ENCODE measurements at regions not wholly inside any gene's neighbourhood (a gene's known extent, or its start where the extent isn't known, plus 50 kb on each side); places are given as distances from the start of the nearest gene placed in this dataset.

DNA sequence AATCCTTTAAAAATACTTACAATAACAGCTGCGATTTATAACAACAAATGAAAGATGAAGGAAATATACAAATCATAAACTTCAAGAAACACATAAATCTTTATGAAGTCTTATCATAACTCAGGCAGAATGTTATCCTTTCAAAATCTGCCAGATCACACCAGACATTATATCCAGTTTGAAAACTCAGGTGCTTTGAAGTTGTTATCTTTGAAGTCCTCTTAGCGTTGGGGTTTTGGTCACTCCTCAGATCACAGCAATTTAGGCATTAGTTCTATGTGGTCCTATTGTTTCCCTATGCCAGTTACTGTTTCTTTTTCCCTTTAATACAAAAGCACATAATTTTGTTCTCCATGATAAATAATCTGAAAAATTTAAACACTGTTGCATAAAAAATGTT, 934.6 kb downstream of the EPHA3 start:
- Histone ChIP-seq H3K4me1 (no peaks in the 10 kb centered on the region), H3K4me3 (no peak overlapping the region), H3K27me3 (no peaks in the 10 kb centered on the region), H3K36me3 (no peaks in the 10 kb centered on the region), H3K27ac (no peak overlapping the region), H3K9me3 (no peaks in the 10 kb centered on the region)
- no peak for DNase-seq
- intact Hi-C loops (cut with DNase I; ENCODE audit: low total_unique reads), result no loop called here
- no peak for TF ChIP-seq POLR2A (IDR thresholded peaks at IDR 0.05)
- no peak for TF ChIP-seq CTCF (IDR thresholded peaks at IDR 0.05)

DNA sequence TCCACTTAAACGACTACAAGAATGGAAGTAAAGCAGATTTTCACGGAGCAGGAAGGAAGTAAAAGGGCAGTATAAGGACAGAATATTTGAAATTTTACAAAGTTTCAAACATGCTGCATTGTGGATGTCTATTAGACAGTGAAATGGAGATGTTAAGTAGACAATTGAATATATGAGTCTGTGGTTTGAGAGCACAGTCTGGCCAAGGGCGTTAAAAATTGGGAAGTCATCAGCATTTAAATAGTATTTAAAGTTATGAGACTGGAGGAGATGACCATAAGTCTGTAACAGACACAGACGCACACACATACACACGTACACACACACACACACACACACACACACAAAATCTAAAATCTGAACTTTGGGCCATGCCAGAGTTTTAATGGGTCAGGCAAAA, 935.9 kb downstream of the EPHA3 start:
- Histone ChIP-seq H3K4me1 (no peaks in the 10 kb centered on the region), H3K27me3 (no peaks in the 10 kb centered on the region), H3K36me3 (no peaks in the 10 kb centered on the region), H3K4me3 (no peak overlapping the region), H3K9me3 (no peaks in the 10 kb centered on the region), H3K27ac (no peak overlapping the region)
- intact Hi-C loops (cut with DNase I; ENCODE audit: low total_unique reads), result no loop called here
- no peak for DNase-seq
- no peak for TF ChIP-seq POLR2A (IDR thresholded peaks at IDR 0.05)
- no peak for TF ChIP-seq CTCF (IDR thresholded peaks at IDR 0.05)

GRCh38 chr3:90044084-90044816, 936.8 kb downstream of the EPHA3 start:
- TF ChIP-seq POLR2A (IDR thresholded peaks at IDR 0.05) (no peak), CTCF (IDR thresholded peaks at IDR 0.05) (no peak)
- no peak for DNase-seq
- Histone ChIP-seq H3K27me3 (no peaks in the 10 kb centered on the region), H3K36me3 (no peaks in the 10 kb centered on the region), H3K4me3 (no peak overlapping the region), H3K27ac (no peak overlapping the region), H3K4me1 (no peaks in the 10 kb centered on the region), H3K9me3 (no peaks in the 10 kb centered on the region)
- intact Hi-C loops (cut with DNase I; ENCODE audit: low total_unique reads), result no loop called here

- TF ChIP-seq CTCF (IDR thresholded peaks at IDR 0.05), result no peak
- no peak for TF ChIP-seq POLR2A (IDR thresholded peaks at IDR 0.05)
- H3K4me1 ChIP-seq, result peaks cover 0 to 3% of the 10 kb centered on the region in 2 donors
- no peak for DNase-seq
- H3K4me3 ChIP-seq, result no peak overlapping the region
- H3K27me3 ChIP-seq, result no peaks in the 10 kb centered on the region
- H3K36me3 ChIP-seq, result no peaks in the 10 kb centered on the region
- no peak overlapping the region for H3K27ac ChIP-seq
- H3K9me3 ChIP-seq, result no peaks in the 10 kb centered on the region
- intact Hi-C loops (cut with DNase I; ENCODE audit: low total_unique reads), result no loop called here
These were observed 945.1 kb downstream of the EPHA3 start for GRCh38 chr3:90052425-90052950.

DNA sequence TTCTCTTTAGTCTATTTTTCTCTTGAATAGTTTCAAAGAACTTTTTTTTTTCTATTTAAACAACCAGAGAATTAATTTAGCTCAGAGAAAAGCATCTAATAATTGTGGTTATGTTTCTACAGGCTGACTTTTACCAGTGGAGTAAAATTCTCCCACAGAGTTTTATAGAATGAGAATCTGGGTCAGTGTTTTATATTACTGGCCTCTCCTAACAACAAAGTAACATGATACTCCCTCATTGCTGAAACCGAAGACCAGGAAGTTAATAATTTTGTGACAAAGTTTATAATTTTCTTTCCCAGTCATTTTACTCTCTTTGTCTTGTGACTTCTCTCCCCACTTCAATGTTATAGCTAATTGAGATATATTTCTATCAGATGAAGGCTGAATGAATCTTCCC, 946.9 kb downstream of the EPHA3 start:
- TF ChIP-seq POLR2A (IDR thresholded peaks at IDR 0.05), result no peak
- no peak for TF ChIP-seq CTCF (IDR thresholded peaks at IDR 0.05)
- H3K27ac ChIP-seq, result no peak overlapping the region
- H3K27me3 ChIP-seq, result no peaks in the 10 kb centered on the region
- no peak overlapping the region for H3K4me3 ChIP-seq
- intact Hi-C loops (cut with DNase I; ENCODE audit: low total_unique reads), result no loop called here
- H3K9me3 ChIP-seq, result no peaks in the 10 kb centered on the region
- DNase-seq, result no peak
- no peaks in the 10 kb centered on the region for H3K36me3 ChIP-seq
- peaks cover 0 to 3% of the 10 kb centered on the region in 2 donors for H3K4me1 ChIP-seq
